Right lobe of liver (tissue), 4 donors: ENCODE measurements at regions not wholly inside any gene's neighbourhood (a gene's known extent, or its start where the extent isn't known, plus 50 kb on each side); places are given as distances from the start of the nearest gene placed in this dataset.

Experiments used
- POLR2A ChIP-seq: fragments of 450-650 bp; IDR thresholded peaks from one replicate; pipeline ENCODE4 v1.6.1; 2017; ENCODE audit warnings: antibody characterized with exemption, mild to moderate bottlenecking
- TF ChIP-seq, protein P1 (sequence below), 4 donors: fragments of 200-600 bp in 3 of 4; fragments of 450-650 bp in 1 of 4; IDR thresholded peaks; one replicate each; pipeline versions ENCODE4 v1.5.1 to v1.8.0; 2016 to 2022; ENCODE audit warnings: antibody characterized with exemption in 4 of 4, mild to moderate bottlenecking in 2 of 4
- donor health status: DM: no; HTN: no; CAD: no.
- donor health status: DM: no; HTN: no; CAD: no.
- donor health status: DM: no; HTN: yes; CAD: no.

DNA sequence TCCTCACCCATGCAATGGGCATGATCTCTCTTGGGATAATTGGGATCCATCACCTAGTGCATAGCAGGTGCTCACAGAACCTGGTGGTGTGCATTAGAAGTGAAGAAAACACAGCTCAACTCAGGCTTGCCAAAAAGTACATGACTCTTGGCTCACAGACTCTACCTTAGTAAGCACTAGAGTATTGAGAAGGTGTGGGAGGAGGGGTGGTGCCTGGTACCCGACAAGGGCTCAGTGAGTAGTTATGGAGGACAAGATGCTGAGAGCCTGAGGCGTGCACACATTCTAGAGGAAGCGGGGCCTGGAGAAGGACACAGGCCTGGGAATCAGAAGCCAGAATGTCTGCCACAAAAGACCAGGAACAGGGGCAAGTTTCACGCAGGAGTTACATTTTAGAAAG lies 100.3 kb upstream of the GRIK3 start:
- TF ChIP-seq, protein P1, sequence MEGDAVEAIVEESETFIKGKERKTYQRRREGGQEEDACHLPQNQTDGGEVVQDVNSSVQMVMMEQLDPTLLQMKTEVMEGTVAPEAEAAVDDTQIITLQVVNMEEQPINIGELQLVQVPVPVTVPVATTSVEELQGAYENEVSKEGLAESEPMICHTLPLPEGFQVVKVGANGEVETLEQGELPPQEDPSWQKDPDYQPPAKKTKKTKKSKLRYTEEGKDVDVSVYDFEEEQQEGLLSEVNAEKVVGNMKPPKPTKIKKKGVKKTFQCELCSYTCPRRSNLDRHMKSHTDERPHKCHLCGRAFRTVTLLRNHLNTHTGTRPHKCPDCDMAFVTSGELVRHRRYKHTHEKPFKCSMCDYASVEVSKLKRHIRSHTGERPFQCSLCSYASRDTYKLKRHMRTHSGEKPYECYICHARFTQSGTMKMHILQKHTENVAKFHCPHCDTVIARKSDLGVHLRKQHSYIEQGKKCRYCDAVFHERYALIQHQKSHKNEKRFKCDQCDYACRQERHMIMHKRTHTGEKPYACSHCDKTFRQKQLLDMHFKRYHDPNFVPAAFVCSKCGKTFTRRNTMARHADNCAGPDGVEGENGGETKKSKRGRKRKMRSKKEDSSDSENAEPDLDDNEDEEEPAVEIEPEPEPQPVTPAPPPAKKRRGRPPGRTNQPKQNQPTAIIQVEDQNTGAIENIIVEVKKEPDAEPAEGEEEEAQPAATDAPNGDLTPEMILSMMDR (IDR thresholded peaks at IDR 0.05): no peak
- TF ChIP-seq POLR2A: no peak
